ENCODE measurements at regions not wholly inside any gene's neighbourhood (a gene's known extent, or its start where the extent isn't known, plus 50 kb on each side); places are given as distances from the start of the nearest gene placed in this dataset.
A peak's percentile ranks its signal among the peaks of the same experiment; 100 is the strongest.
"Not testable (repeated sequence)": the region's sequence is repeated elsewhere in the genome, so short reads cannot be mapped to it uniquely, and the experiment has no call there.

GRCh38 chr20:30348932-30349331, 908.5 kb upstream of the DEFB115 start:
- H3K4me1 ChIP-seq, H3K4me2 ChIP-seq, H3K4me3 ChIP-seq, ATAC-seq, H3K9me3 ChIP-seq, FAIRE-seq, H3K27ac ChIP-seq, POLR2A ChIA-PET: not testable (repeated sequence)
- DNase-seq (ENCODE audit: low read depth in 1 of 2, low spot score in 1 of 2), result peak in 1 of 2 experiments; percentile 7
- CTCF ChIA-PET, result interaction anchor here (1.2 kb wide), 1 partner anchor 1022 kb away, joined by 3 read pairs; no protein-coding TSS in a partner anchor
- 26% methylated on average over 6 of the region's 6 CpGs for WGBS (ENCODE audit: missing lambda C conversion rate)
- TF ChIP-seq RAD21 (conservative IDR thresholded peaks at IDR 0.05 in 1 of 2, IDR thresholded peaks at IDR 0.05 in 1 of 2), result peak; percentile 20 to 31; a peak in 2 of 5 replicates

- CTCF ChIA-PET, result interaction anchor here (1.1 kb wide), 1 partner anchor 11 kb away, joined by 3 read pairs; no protein-coding TSS in a partner anchor
- not testable (repeated sequence) for H3K4me2 ChIP-seq; H3K4me1 ChIP-seq; H3K27ac ChIP-seq; H3K4me3 ChIP-seq; ATAC-seq; H3K9me3 ChIP-seq; DNase-seq (ENCODE audit: low read depth in 1 of 2, low spot score in 1 of 2); FAIRE-seq
- TF ChIP-seq CTCF (IDR thresholded peaks at IDR 0.05), result peak; percentile 58
- TF ChIP-seq SMC3 (IDR thresholded peaks at IDR 0.05), result peak; percentile 43; the same call in 1 of the 3 replicates
- TF ChIP-seq RAD21 (conservative IDR thresholded peaks at IDR 0.05 in 1 of 2, IDR thresholded peaks at IDR 0.05 in 1 of 2), result peak; percentile 32 to 44; a peak in 3 of 5 replicates
- POLR2A ChIA-PET, result interaction anchor here (0.7 kb wide), 1 partner anchor 20 kb away, joined by 3 read pairs; no protein-coding TSS in a partner anchor
- 1% methylated on average over 2 of the region's 2 CpGs for WGBS (ENCODE audit: missing lambda C conversion rate)
Measured at GRCh38 chr20:30356854-30357467, 900.5 kb upstream of the DEFB115 start.

GRCh38 chr20:30361756-30362155, 895.7 kb upstream of the DEFB115 start:
- POLR2A ChIA-PET; FAIRE-seq; H3K4me2 ChIP-seq; DNase-seq (ENCODE audit: low read depth in 1 of 2, low spot score in 1 of 2); H3K27ac ChIP-seq; H3K4me3 ChIP-seq; H3K4me1 ChIP-seq; H3K9me3 ChIP-seq; ATAC-seq; CTCF ChIA-PET: not testable (repeated sequence)
- 64% methylated on average over 5 of the region's 13 CpGs for WGBS (ENCODE audit: missing lambda C conversion rate)

GRCh38 chr20:30376430-30376766, 881.1 kb upstream of the DEFB115 start:
- ATAC-seq; CTCF ChIA-PET; FAIRE-seq; H3K4me1 ChIP-seq; H3K9me3 ChIP-seq; DNase-seq (ENCODE audit: low read depth in 1 of 2, low spot score in 1 of 2): not testable (repeated sequence)
- POLR2A ChIA-PET, result interaction anchor here (0.6 to 0.7 kb wide), 8 partner anchors 12 to 1774 kb away, joined by 3 to 8 read pairs (median 3); no protein-coding TSS in a partner anchor
- Histone ChIP-seq H3K4me2 (peak overlapping the region; percentile 78), H3K27ac (peak overlapping the region; percentile 80 to 88), H3K4me3 (peak overlapping the region; percentile 90)
- 76% methylated on average over 14 of the region's 14 CpGs for WGBS (ENCODE audit: missing lambda C conversion rate)

GRCh38 chr20:30376767-30377658, 880.5 kb upstream of the DEFB115 start:
- H3K4me2 ChIP-seq, result peak overlapping the region; percentile 83
- no peak for FAIRE-seq
- POLR2A ChIA-PET, result interaction anchor here (0.6 to 0.7 kb wide), 8 partner anchors 11 to 1775 kb away, joined by 3 to 8 read pairs (median 3); no protein-coding TSS in a partner anchor
- H3K4me1 ChIP-seq, result no peaks in the 10 kb centered on the region
- DNase-seq (ENCODE audit: low read depth in 1 of 2, low spot score in 1 of 2), result peak; percentile 67 to 88
- WGBS (ENCODE audit: missing lambda C conversion rate), result 24% methylated on average over 19 of the region's 70 CpGs
- no peaks in the 10 kb centered on the region for H3K9me3 ChIP-seq
- CTCF ChIA-PET, result no interaction called here
- peak; percentile 99 for ATAC-seq
- peak overlapping the region; percentile 80 to 88 for H3K27ac ChIP-seq
- H3K4me3 ChIP-seq, result peak overlapping the region; percentile 90
- peak in 1 of 2 experiments; percentile 84; a peak in 4 of 5 replicates for TF ChIP-seq JUN (IDR thresholded peaks at IDR 0.05)
- no peak for TF ChIP-seq ESRRA (IDR thresholded peaks at IDR 0.05; ENCODE audit: borderline replicate concordance, low read length)
- peak; percentile 47; the same call in 1 of the 2 replicates for TF ChIP-seq RNF2 (IDR thresholded peaks at IDR 0.05; ENCODE audit: borderline replicate concordance, low read depth)
- TF ChIP-seq ZNF302 (CRISPR knock-in tag; IDR thresholded peaks at IDR 0.05), result no peak
- no peak for TF ChIP-seq HOXB13 (CRISPR knock-in tag; IDR thresholded peaks at IDR 0.05; ENCODE audit: low read depth)
- TF ChIP-seq RARB (CRISPR knock-in tag; IDR thresholded peaks at IDR 0.05), result no peak
- TF ChIP-seq HOXA7 (CRISPR knock-in tag; IDR thresholded peaks at IDR 0.05), result no peak
- no peak for TF ChIP-seq FOSL2 (IDR thresholded peaks at IDR 0.05)
- no peak for TF ChIP-seq FOSL2 (CRISPR knock-in tag; IDR thresholded peaks at IDR 0.05)
- TF ChIP-seq SMC3 (IDR thresholded peaks at IDR 0.05), result peak; percentile 57
- peak; percentile 75 for TF ChIP-seq POLR2A (IDR thresholded peaks at IDR 0.05; ENCODE audit: low read length)
- peak in 1 of 2 experiments; percentile 42; a peak in 2 of 5 replicates for TF ChIP-seq RAD21 (conservative IDR thresholded peaks at IDR 0.05 in 1 of 2, IDR thresholded peaks at IDR 0.05 in 1 of 2)
- no peak for TF ChIP-seq BHLHE40 (IDR thresholded peaks at IDR 0.05; ENCODE audit: low read depth, low read length)
- no peak for TF ChIP-seq EHF (CRISPR knock-in tag; IDR thresholded peaks at IDR 0.05)
- TF ChIP-seq HOXB5 (CRISPR knock-in tag; IDR thresholded peaks at IDR 0.05), result no peak
- TF ChIP-seq EHMT2 (IDR thresholded peaks at IDR 0.05; ENCODE audit: low read depth), result no peak
- TF ChIP-seq CHD2 (IDR thresholded peaks at IDR 0.05; ENCODE audit: low read length, partially characterized antibody), result no peak
- no peak for TF ChIP-seq CBX2 (IDR thresholded peaks at IDR 0.05; ENCODE audit: borderline replicate concordance, low read depth)
- TF ChIP-seq EP300 (IDR thresholded peaks at IDR 0.05), result no peak
- TF ChIP-seq POLR2AphosphoS2 (conservative IDR thresholded peaks at IDR 0.05; ENCODE audit: low read length), result no peak
- TF ChIP-seq CBX8 (IDR thresholded peaks at IDR 0.05), result no peak
- no peak for TF ChIP-seq TFCP2L1 (CRISPR knock-in tag; IDR thresholded peaks at IDR 0.05)

Measured in A549 (cell line).